ENCODE measurements at regions not wholly inside any gene's neighbourhood (a gene's known extent, or its start where the extent isn't known, plus 50 kb on each side); places are given as distances from the start of the nearest gene placed in this dataset.

- H3K27me3 ChIP-seq (ENCODE audit: control insufficient read depth, insufficient read depth, low read length): no peaks in the 10 kb centered on the region
- H3K36me3 ChIP-seq (ENCODE audit: control insufficient read depth, insufficient read depth, low read length): no peaks in the 10 kb centered on the region
- peak overlapping the region; percentile 7 for H2AFZ ChIP-seq (ENCODE audit: low read length)
- peak overlapping the region; percentile 8 for H3K9ac ChIP-seq (ENCODE audit: insufficient read depth, low read length)
- no peak for TF ChIP-seq EZH2 (IDR thresholded peaks at IDR 0.05; ENCODE audit: low read length, missing control alignments)
- no peak for TF ChIP-seq CTCF (conservative IDR thresholded peaks at IDR 0.05 in 1 of 2, IDR thresholded peaks at IDR 0.05 in 1 of 2; ENCODE audit: low read depth in 1 of 2, low read length in 2 of 2)
- DNase-seq (ENCODE audit: low read depth in 2 of 2): peak; percentile 92 to 95
- no peaks in the 10 kb centered on the region for H3K9me3 ChIP-seq (ENCODE audit: control insufficient read depth, insufficient read depth, low read depth, low read length)
- H4K20me1 ChIP-seq (ENCODE audit: control insufficient read depth, extremely low read depth, insufficient read depth, low read length): no peaks in the 10 kb centered on the region
- H3K4me3 ChIP-seq (replicated peaks in 1 of 4; ENCODE audit: control extremely low read depth in 1 of 4, insufficient read depth in 1 of 4, low read depth in 3 of 4, low read length in 4 of 4): peak overlapping the region in 2 of 4 experiments; percentile 10 to 30
- H3K4me2 ChIP-seq (ENCODE audit: extremely low read depth, insufficient read depth, low read length): peak overlapping the region; percentile 57
- H3K4me1 ChIP-seq (ENCODE audit: control insufficient read depth, extremely low read depth, insufficient read depth, low read length): peaks cover 25% of the 10 kb centered on the region
- peak overlapping the region; percentile 78 for H3K27ac ChIP-seq (ENCODE audit: insufficient read depth, low read length)
- no peaks in the 10 kb centered on the region for H3K79me2 ChIP-seq (ENCODE audit: control insufficient read depth, insufficient read depth, low read length)
These were observed 115.6 kb upstream of the SLC45A1 start for GRCh38 chr1:8202182-8202905.

- no peaks in the 10 kb centered on the region for H3K27me3 ChIP-seq (ENCODE audit: control insufficient read depth, insufficient read depth, low read length)
- no peak overlapping the region for H3K4me3 ChIP-seq (replicated peaks in 1 of 4; ENCODE audit: control extremely low read depth in 1 of 4, insufficient read depth in 1 of 4, low read depth in 3 of 4, low read length in 4 of 4)
- H4K20me1 ChIP-seq (ENCODE audit: control insufficient read depth, extremely low read depth, insufficient read depth, low read length): no peaks in the 10 kb centered on the region
- peaks cover 25% of the 10 kb centered on the region for H3K4me1 ChIP-seq (ENCODE audit: control insufficient read depth, extremely low read depth, insufficient read depth, low read length)
- peak overlapping the region; percentile 78 for H3K27ac ChIP-seq (ENCODE audit: insufficient read depth, low read length)
- H3K36me3 ChIP-seq (ENCODE audit: control insufficient read depth, insufficient read depth, low read length): no peaks in the 10 kb centered on the region
- H3K9me3 ChIP-seq (ENCODE audit: control insufficient read depth, insufficient read depth, low read depth, low read length): no peaks in the 10 kb centered on the region
- H3K79me2 ChIP-seq (ENCODE audit: control insufficient read depth, insufficient read depth, low read length): no peaks in the 10 kb centered on the region
- no peak overlapping the region for H3K4me2 ChIP-seq (ENCODE audit: extremely low read depth, insufficient read depth, low read length)
- no peak overlapping the region for H2AFZ ChIP-seq (ENCODE audit: low read length)
- peak in 1 of 2 donors; percentile 67 for DNase-seq (ENCODE audit: low read depth in 2 of 2)
- TF ChIP-seq CTCF (conservative IDR thresholded peaks at IDR 0.05 in 1 of 2, IDR thresholded peaks at IDR 0.05 in 1 of 2; ENCODE audit: low read depth in 1 of 2, low read length in 2 of 2): no peak
- no peak for TF ChIP-seq EZH2 (IDR thresholded peaks at IDR 0.05; ENCODE audit: low read length, missing control alignments)
- H3K9ac ChIP-seq (ENCODE audit: insufficient read depth, low read length): peak overlapping the region; percentile 10
These were observed 116.5 kb upstream of the SLC45A1 start for GRCh38 chr1:8201331-8201861.

- no peaks in the 10 kb centered on the region for H4K20me1 ChIP-seq (ENCODE audit: control insufficient read depth, extremely low read depth, insufficient read depth, low read length)
- no peaks in the 10 kb centered on the region for H3K9me3 ChIP-seq (ENCODE audit: control insufficient read depth, insufficient read depth, low read depth, low read length)
- H3K36me3 ChIP-seq (ENCODE audit: control insufficient read depth, insufficient read depth, low read length): no peaks in the 10 kb centered on the region
- H3K27me3 ChIP-seq (ENCODE audit: control insufficient read depth, insufficient read depth, low read length): no peaks in the 10 kb centered on the region
- peaks cover 25% of the 10 kb centered on the region for H3K4me1 ChIP-seq (ENCODE audit: control insufficient read depth, extremely low read depth, insufficient read depth, low read length)
- no peak for DNase-seq (ENCODE audit: low read depth in 2 of 2)
- H3K27ac ChIP-seq (ENCODE audit: insufficient read depth, low read length): no peak overlapping the region
- H2AFZ ChIP-seq (ENCODE audit: low read length): no peak overlapping the region
- H3K9ac ChIP-seq (ENCODE audit: insufficient read depth, low read length): no peak overlapping the region
- no peak overlapping the region for H3K4me3 ChIP-seq (replicated peaks in 1 of 4; ENCODE audit: control extremely low read depth in 1 of 4, insufficient read depth in 1 of 4, low read depth in 3 of 4, low read length in 4 of 4)
- no peak overlapping the region for H3K4me2 ChIP-seq (ENCODE audit: extremely low read depth, insufficient read depth, low read length)
- TF ChIP-seq EZH2 (IDR thresholded peaks at IDR 0.05; ENCODE audit: low read length, missing control alignments): no peak
- TF ChIP-seq CTCF (conservative IDR thresholded peaks at IDR 0.05 in 1 of 2, IDR thresholded peaks at IDR 0.05 in 1 of 2; ENCODE audit: low read depth in 1 of 2, low read length in 2 of 2): no peak
- no peaks in the 10 kb centered on the region for H3K79me2 ChIP-seq (ENCODE audit: control insufficient read depth, insufficient read depth, low read length)
These were observed 117.4 kb upstream of the SLC45A1 start for GRCh38 chr1:8200317-8201115.
